IMR-90 (cell line): ENCODE measurements at regions not wholly inside any gene's neighbourhood (a gene's known extent, or its start where the extent isn't known, plus 50 kb on each side); places are given as distances from the start of the nearest gene placed in this dataset.

Experiments used
- ATAC-seq: fragments of 200-7000 bp; cut with Tn5 transposase; 2 replicates; pipeline ENCODE4 v1.9.1; 2020; ENCODE audit warnings: low read depth, mild to moderate bottlenecking, moderate library complexity
- BruUV-seq: library from RNA; stranded (reverse); fragments of 400-500 nt; replicated peaks from 2 replicates; lab custom pipeline; 2021; lab: Mats Ljungman, UMichigan
- CTCF ChIA-PET: fragments of 300-600 bp; formaldehyde crosslinking; extraction: SDS; loops from one replicate; lab custom pipeline; 2021; ENCODE audit warnings: antibody characterized with exemption; lab: Yijun Ruan, JAX
- POLR2A ChIA-PET: fragments of 300-600 bp; sonication (Branson Sonifier 250); formaldehyde crosslinking; loops from one replicate; lab custom pipeline; 2022; ENCODE audit warnings: antibody characterized with exemption; ENCODE audit not compliant: unreplicated experiment; lab: Charles Lee
- DNase-seq: peaks from one replicate; pipeline ENCODE4 v3.0.0; 2013
- H2AFZ ChIP-seq: replicated peaks from 2 replicates; pipeline ENCODE3; 2013; ENCODE audit warnings: low read length, mild to moderate bottlenecking; ENCODE audit not compliant: poor library complexity
- H2AK5ac ChIP-seq: 2 replicates; pipeline ENCODE4 v1.6.1; 2013; ENCODE audit warnings: low read depth, low read length, inconsistent platforms
- H2AK9ac ChIP-seq: replicated peaks from 2 replicates; pipeline ENCODE3; 2013; ENCODE audit warnings: mild to moderate bottlenecking, low read depth, low read length, moderate library complexity; ENCODE audit not compliant: poor library complexity
- H2BK120ac ChIP-seq: 2 replicates; pipeline ENCODE4 v1.6.1; 2013; ENCODE audit warnings: low read depth, low read length, inconsistent platforms
- H2BK15ac ChIP-seq: 3 replicates; pipeline ENCODE4 v1.6.1; 2013; ENCODE audit warnings: low read depth, low read length, inconsistent platforms
- H2BK20ac ChIP-seq: 2 replicates; pipeline ENCODE4 v1.6.1; 2013; ENCODE audit warnings: low read depth, mild to moderate bottlenecking, inconsistent platforms, low read length, moderate library complexity
- H2BK5ac ChIP-seq: 2 replicates; pipeline ENCODE4 v1.6.1; 2013; ENCODE audit warnings: mild to moderate bottlenecking, low read depth, low read length, inconsistent platforms; ENCODE audit not compliant: poor library complexity, severe bottlenecking
- H3K14ac ChIP-seq: replicated peaks from 2 replicates; pipeline ENCODE4 v1.6.1; 2013; ENCODE audit warnings: low read depth, low read length, inconsistent platforms
- H3K18ac ChIP-seq: 2 replicates; pipeline ENCODE4 v1.6.1; 2013; ENCODE audit warnings: low read depth, low read length, control low read depth
- H3K23ac ChIP-seq: 2 replicates; pipeline ENCODE4 v1.6.1; 2013; ENCODE audit warnings: low read depth, low read length, inconsistent platforms
- H3K27ac ChIP-seq: 2 replicates; pipeline ENCODE4 v1.5.1; 2013; ENCODE audit warnings: mild to moderate bottlenecking, control low read depth, low read length; ENCODE audit not compliant: insufficient read depth
- H3K27me3 ChIP-seq: 2 replicates; pipeline ENCODE4 v1.6.1; 2013; ENCODE audit warnings: low read length; ENCODE audit not compliant: control insufficient read depth, insufficient read depth
- H3K36me3 ChIP-seq: 2 replicates; pipeline ENCODE4 v1.6.1; 2013; ENCODE audit warnings: low read length, mixed read lengths; ENCODE audit not compliant: control insufficient read depth, insufficient read depth
- H3K4ac ChIP-seq: 2 replicates; pipeline ENCODE4 v1.6.1; 2013; ENCODE audit warnings: low read depth, low read length, inconsistent platforms
- H3K4me1 ChIP-seq: 2 replicates; pipeline ENCODE4 v1.6.1; 2013; ENCODE audit warnings: low read length, mixed read lengths; ENCODE audit not compliant: control insufficient read depth, insufficient read depth
- H3K4me2 ChIP-seq: 2 replicates; pipeline ENCODE4 v1.6.1; 2013; ENCODE audit warnings: low read depth, mild to moderate bottlenecking, control low read depth, low read length, moderate library complexity
- H3K4me3 ChIP-seq: 2 replicates; pipeline ENCODE4 v1.5.1; 2013; ENCODE audit warnings: low read depth, mild to moderate bottlenecking, control low read depth, low read length, moderate library complexity; ENCODE audit not compliant: insufficient read depth
- H3K56ac ChIP-seq: 2 replicates; pipeline ENCODE4 v1.6.1; 2013; ENCODE audit warnings: low read length, inconsistent platforms; ENCODE audit not compliant: insufficient read depth; ENCODE audit errors: extremely low read depth
- H3K79me1 ChIP-seq, 2 experiments: 2 replicates each; pipeline ENCODE4 v1.6.1; 2013; ENCODE audit warnings: low read length in 2 of 2, inconsistent platforms in 1 of 2, low read depth in 1 of 2
- H3K9ac ChIP-seq: 2 replicates; pipeline ENCODE4 v1.6.1; 2013; ENCODE audit warnings: low read depth, low read length, control low read depth
- H3K9me1 ChIP-seq: 2 replicates; pipeline ENCODE4 v1.6.1; 2013; ENCODE audit warnings: low read length, inconsistent platforms; ENCODE audit not compliant: insufficient read depth
- H3K9me3 ChIP-seq: 2 replicates; pipeline ENCODE4 v1.6.1; 2013; ENCODE audit warnings: low read length; ENCODE audit not compliant: control insufficient read depth, insufficient read depth
- H4K20me1 ChIP-seq: 2 replicates; pipeline ENCODE4 v1.6.1; 2013; ENCODE audit warnings: low read length, inconsistent platforms; ENCODE audit not compliant: insufficient read depth
- H4K5ac ChIP-seq: 2 replicates; pipeline ENCODE4 v1.6.1; 2013; ENCODE audit warnings: mild to moderate bottlenecking, low read depth, low read length, control low read depth
- H4K8ac ChIP-seq, 2 experiments: 2 replicates each; pipeline ENCODE4 v1.6.1; 2013; ENCODE audit warnings: low read depth in 2 of 2, low read length in 2 of 2, control low read depth in 1 of 2, inconsistent platforms in 1 of 2
- H4K91ac ChIP-seq: 2 replicates; pipeline ENCODE4 v1.6.1; 2013; ENCODE audit warnings: low read depth, low read length, inconsistent platforms; ENCODE audit not compliant: insufficient read depth
- CEBPB ChIP-seq: IDR thresholded peaks from 2 replicates; pipeline ENCODE4 v1.6.1; 2012; ENCODE audit warnings: low read depth, low read length, improper control_type of control experiment
- CHD1 ChIP-seq: IDR thresholded peaks from 2 replicates; pipeline ENCODE4 v1.6.1; 2012; ENCODE audit warnings: low read depth, low read length, improper control_type of control experiment
- MXI1 ChIP-seq: IDR thresholded peaks from 2 replicates; pipeline ENCODE4 v1.6.1; 2012; ENCODE audit warnings: low read depth, mild to moderate bottlenecking, low read length, moderate library complexity, borderline replicate concordance
- POLR2A ChIP-seq: IDR thresholded peaks from 2 replicates; pipeline ENCODE4 v1.6.1; 2012; ENCODE audit warnings: mild to moderate bottlenecking, low read depth, low read length
- WGBS, 2 experiments: methylation state at CpG; one replicate each; pipeline versions ENCODE4 v1.1.5 to v1.1.7; 2013; ENCODE audit warnings: missing lambda C conversion rate in 2 of 2; ENCODE audit not compliant: insufficient read length in 1 of 2; ENCODE audit errors: extremely low coverage in 2 of 2; 5-methylcytosine and 5-hydroxymethylcytosine counted together
- dilution Hi-C: fragments of 300-500 bp; cut with HindIII; formaldehyde crosslinking; loops from one replicate; pipeline ENCODE4 v1.14.3; 2018; ENCODE audit warnings: low sequenced_read_pairs; ENCODE audit not compliant: unreplicated experiment
- in situ Hi-C: fragments of 300-500 bp; cut with MboI; formaldehyde crosslinking; loops from 3 replicates; pipeline ENCODE4 v1.14.3; 2019; ENCODE audit warnings: low sequenced_read_pairs, inconsistent platforms, mixed read lengths
- intact Hi-C: fragments of 100-400 bp; cut with micrococcal nuclease; formaldehyde crosslinking; loops from 2 replicates; pipeline ENCODE4 v1.10.0; 2022
- TF ChIP-seq, protein P1 (sequence below): fragments of 150-350 bp; IDR thresholded peaks from 2 replicates; pipeline ENCODE4 v1.6.1; 2017; ENCODE audit warnings: mild to moderate bottlenecking, antibody characterized with exemption, low read length, low read depth

DNA sequence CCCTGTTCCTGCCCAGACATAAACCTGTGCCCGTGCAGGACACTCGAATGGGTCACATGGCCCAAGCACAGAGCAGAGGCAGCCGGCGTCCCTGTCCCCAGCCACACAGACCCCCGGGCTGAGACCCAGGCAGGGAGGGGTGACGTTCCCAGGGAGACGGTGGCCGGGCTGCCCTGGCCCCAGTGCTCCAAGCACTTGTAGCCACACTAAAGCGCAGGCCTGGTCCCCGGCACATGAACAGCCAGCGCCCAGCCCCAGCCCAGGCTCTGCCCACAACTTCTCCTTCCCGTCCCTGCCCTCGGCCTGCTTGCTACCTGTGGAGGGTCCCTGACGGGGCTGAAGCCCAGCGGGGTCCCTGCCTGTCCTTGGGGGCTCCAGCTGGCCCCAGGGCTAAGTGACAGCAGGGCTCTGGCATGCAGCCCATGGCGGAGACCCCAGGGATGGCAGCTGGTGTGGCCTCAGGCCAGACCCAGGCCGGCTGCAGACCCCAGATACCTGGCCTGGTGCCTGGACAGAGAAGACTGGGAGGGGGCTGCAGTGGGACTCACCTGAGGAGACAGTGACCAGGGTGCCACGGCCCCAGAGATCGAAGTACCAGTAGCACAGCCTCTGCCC, 338.4 kb downstream of the TMEM121 start:
- ATAC-seq (no peak), DNase-seq (no peak)
- H3K4me2 ChIP-seq, result no peak overlapping the region
- H2AFZ ChIP-seq, result no peak overlapping the region
- no peak overlapping the region for H3K18ac ChIP-seq
- H3K4ac ChIP-seq, result no peak overlapping the region
- no peak overlapping the region for H4K8ac ChIP-seq
- H4K20me1 ChIP-seq, result no peaks in the 10 kb centered on the region
- no peak overlapping the region for H3K14ac ChIP-seq
- H2BK20ac ChIP-seq, result no peak overlapping the region
- no peak overlapping the region for H3K23ac ChIP-seq
- in situ Hi-C loops (no loop called here), dilution Hi-C loops (no loop called here), intact Hi-C loops (no loop called here)
- no peak overlapping the region for H4K5ac ChIP-seq
- no peaks in the 10 kb centered on the region for H3K36me3 ChIP-seq
- no peaks in the 10 kb centered on the region for H3K79me1 ChIP-seq
- H2BK5ac ChIP-seq, result no peak overlapping the region
- H2AK5ac ChIP-seq, result no peak overlapping the region
- BruUV-seq, result no TSS peak
- 56% methylated on average over 4 of the region's 19 CpGs; no CpG with 5 or more reads in 1 of the 2 experiments for WGBS, 2 experiments
- H3K4me1 ChIP-seq, result no peaks in the 10 kb centered on the region
- H3K9ac ChIP-seq, result no peak overlapping the region
- H3K9me1 ChIP-seq, result no peaks in the 10 kb centered on the region
- H4K91ac ChIP-seq, result no peak overlapping the region
- H3K27me3 ChIP-seq, result no peaks in the 10 kb centered on the region
- TF ChIP-seq POLR2A (no peak), CEBPB (no peak), CHD1 (no peak), MXI1 (no peak)
- TF ChIP-seq, protein P1, sequence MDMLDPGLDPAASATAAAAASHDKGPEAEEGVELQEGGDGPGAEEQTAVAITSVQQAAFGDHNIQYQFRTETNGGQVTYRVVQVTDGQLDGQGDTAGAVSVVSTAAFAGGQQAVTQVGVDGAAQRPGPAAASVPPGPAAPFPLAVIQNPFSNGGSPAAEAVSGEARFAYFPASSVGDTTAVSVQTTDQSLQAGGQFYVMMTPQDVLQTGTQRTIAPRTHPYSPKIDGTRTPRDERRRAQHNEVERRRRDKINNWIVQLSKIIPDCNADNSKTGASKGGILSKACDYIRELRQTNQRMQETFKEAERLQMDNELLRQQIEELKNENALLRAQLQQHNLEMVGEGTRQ, result no peak
- no peak overlapping the region for H3K4me3 ChIP-seq
- no peak overlapping the region for H2BK15ac ChIP-seq
- H2AK9ac ChIP-seq, result no peak overlapping the region
- H3K27ac ChIP-seq, result no peak overlapping the region
- H2BK120ac ChIP-seq, result no peak overlapping the region
- ChIA-PET CTCF (no interaction called here), POLR2A (no interaction called here)
- peaks cover 59% of the 10 kb centered on the region for H3K9me3 ChIP-seq
- H3K56ac ChIP-seq, result no peak overlapping the region
